Chondrocyte (in vitro differentiated cells): ENCODE measurements at regions not wholly inside any gene's neighbourhood (a gene's known extent, or its start where the extent isn't known, plus 50 kb on each side); places are given as distances from the start of the nearest gene placed in this dataset.

Experiments used
- DNase-seq: peaks from one replicate; pipeline ENCODE4 v3.0.0; 2021; ENCODE audit warnings: mixed read lengths, low spot score
- H3K27ac Mint-ChIP-seq: one replicate; pipeline ENCODE4 v1.8.0; 2021; ENCODE audit warnings: mild to moderate bottlenecking, moderate library complexity, mixed read lengths; ENCODE audit not compliant: unreplicated experiment
- H3K27me3 Mint-ChIP-seq: 2 replicates; pipeline ENCODE4 v1.8.0; 2021; ENCODE audit warnings: low read depth, mixed read lengths
- H3K36me3 Mint-ChIP-seq: 2 replicates; pipeline ENCODE4 v1.8.0; 2021; ENCODE audit warnings: low read depth, mixed read lengths
- H3K4me1 Mint-ChIP-seq: 2 replicates; pipeline ENCODE4 v1.8.0; 2021; ENCODE audit warnings: low read depth, mild to moderate bottlenecking, mixed read lengths
- H3K4me3 Mint-ChIP-seq: one replicate; pipeline ENCODE4 v1.8.0; 2021; ENCODE audit warnings: mild to moderate bottlenecking, moderate library complexity, mixed read lengths; ENCODE audit not compliant: unreplicated experiment
- H3K9me3 Mint-ChIP-seq: 2 replicates; pipeline ENCODE4 v1.8.0; 2021; ENCODE audit warnings: low read depth, mixed read lengths
- CTCF ChIP-seq: fragments of 200-600 bp; sonication (generic); IDR thresholded peaks from 2 replicates; pipeline ENCODE4 v1.5.0; 2021; ENCODE audit warnings: antibody characterized with exemption, mild to moderate bottlenecking, moderate library complexity

GRCh38 chr1:22375601-22376000 is 76.0 kb upstream of the ZBTB40 start:
- Mint-ChIP-seq H3K27ac (no peak overlapping the region), H3K9me3 (peaks cover 10% of the 10 kb centered on the region)
- no peak for TF ChIP-seq CTCF

GRCh38 chr1:22376001-22376400 is 75.7 kb upstream of the ZBTB40 start:
- Mint-ChIP-seq H3K27ac (no peak overlapping the region), H3K27me3 (peaks cover 16% of the 10 kb centered on the region), H3K36me3 (peaks cover 2% of the 10 kb centered on the region), H3K4me1 (no peaks in the 10 kb centered on the region), H3K4me3 (no peak overlapping the region), H3K9me3 (peaks cover 10% of the 10 kb centered on the region)
- TF ChIP-seq CTCF, result no peak
- DNase-seq, result no peak

More at GRCh38 chr1:22375601-22376000, 76.0 kb upstream of the ZBTB40 start:
- no peak for DNase-seq
- Mint-ChIP-seq H3K36me3 (peaks cover 2% of the 10 kb centered on the region), H3K27me3 (peaks cover 16% of the 10 kb centered on the region), H3K4me1 (no peaks in the 10 kb centered on the region), H3K4me3 (no peak overlapping the region)

GRCh38 chr1:22376546-22376945 is 75.1 kb upstream of the ZBTB40 start:
- H3K4me1 Mint-ChIP-seq, result no peaks in the 10 kb centered on the region
- H3K27ac Mint-ChIP-seq, result no peak overlapping the region
- H3K36me3 Mint-ChIP-seq, result peaks cover 2% of the 10 kb centered on the region
- peaks cover 12% of the 10 kb centered on the region for H3K27me3 Mint-ChIP-seq
- H3K4me3 Mint-ChIP-seq, result no peak overlapping the region
- no peak for DNase-seq
- no peak for TF ChIP-seq CTCF
- peaks cover 10% of the 10 kb centered on the region for H3K9me3 Mint-ChIP-seq

- Mint-ChIP-seq H3K36me3 (peaks cover 2% of the 10 kb centered on the region), H3K9me3 (peaks cover 10% of the 10 kb centered on the region), H3K27me3 (peaks cover 12% of the 10 kb centered on the region), H3K4me3 (no peak overlapping the region), H3K27ac (no peak overlapping the region), H3K4me1 (no peaks in the 10 kb centered on the region)
- no peak for DNase-seq
- TF ChIP-seq CTCF, result no peak
Measured at GRCh38 chr1:22376976-22377375, 74.7 kb upstream of the ZBTB40 start.

GRCh38 chr1:22379566-22379965 is 72.1 kb upstream of the ZBTB40 start:
- TF ChIP-seq CTCF, result no peak
- Mint-ChIP-seq H3K9me3 (no peaks in the 10 kb centered on the region), H3K4me1 (no peaks in the 10 kb centered on the region), H3K27me3 (peaks cover 16% of the 10 kb centered on the region), H3K4me3 (no peak overlapping the region), H3K36me3 (no peaks in the 10 kb centered on the region), H3K27ac (no peak overlapping the region)
- no peak for DNase-seq
